ENCODE measurements at regions not wholly inside any gene's neighbourhood (a gene's known extent, or its start where the extent isn't known, plus 50 kb on each side); places are given as distances from the start of the nearest gene placed in this dataset.

DNA sequence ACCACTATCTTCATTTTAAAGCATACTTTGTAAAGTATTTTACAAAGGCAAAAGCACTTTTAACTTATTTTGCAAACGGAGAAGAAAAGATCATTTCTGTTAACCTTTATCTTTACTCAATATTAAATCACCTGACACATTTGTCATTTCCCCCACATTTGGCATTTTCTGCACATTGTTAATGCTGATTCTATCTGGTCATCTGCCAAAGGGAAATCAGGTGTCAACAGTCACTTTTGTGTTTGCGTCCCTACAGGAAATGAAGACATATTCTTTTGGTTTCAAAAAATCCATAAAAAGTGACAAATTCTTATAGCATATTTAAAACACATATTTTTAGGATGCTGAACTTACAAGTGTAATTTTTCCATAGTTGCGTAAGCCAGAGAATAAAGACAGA is 191.3 kb upstream of the TMEM161B start:
- no peaks in the 10 kb centered on the region for H3K36me3 ChIP-seq
- TF ChIP-seq, protein P1, sequence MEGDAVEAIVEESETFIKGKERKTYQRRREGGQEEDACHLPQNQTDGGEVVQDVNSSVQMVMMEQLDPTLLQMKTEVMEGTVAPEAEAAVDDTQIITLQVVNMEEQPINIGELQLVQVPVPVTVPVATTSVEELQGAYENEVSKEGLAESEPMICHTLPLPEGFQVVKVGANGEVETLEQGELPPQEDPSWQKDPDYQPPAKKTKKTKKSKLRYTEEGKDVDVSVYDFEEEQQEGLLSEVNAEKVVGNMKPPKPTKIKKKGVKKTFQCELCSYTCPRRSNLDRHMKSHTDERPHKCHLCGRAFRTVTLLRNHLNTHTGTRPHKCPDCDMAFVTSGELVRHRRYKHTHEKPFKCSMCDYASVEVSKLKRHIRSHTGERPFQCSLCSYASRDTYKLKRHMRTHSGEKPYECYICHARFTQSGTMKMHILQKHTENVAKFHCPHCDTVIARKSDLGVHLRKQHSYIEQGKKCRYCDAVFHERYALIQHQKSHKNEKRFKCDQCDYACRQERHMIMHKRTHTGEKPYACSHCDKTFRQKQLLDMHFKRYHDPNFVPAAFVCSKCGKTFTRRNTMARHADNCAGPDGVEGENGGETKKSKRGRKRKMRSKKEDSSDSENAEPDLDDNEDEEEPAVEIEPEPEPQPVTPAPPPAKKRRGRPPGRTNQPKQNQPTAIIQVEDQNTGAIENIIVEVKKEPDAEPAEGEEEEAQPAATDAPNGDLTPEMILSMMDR (IDR thresholded peaks at IDR 0.05) = no peak
- ATAC-seq (no peak), DNase-seq (no peak)
- H3K27ac ChIP-seq = no peak overlapping the region
- H3K9me3 ChIP-seq = no peaks in the 10 kb centered on the region
- no peak overlapping the region for H3K4me3 ChIP-seq
- H3K27me3 ChIP-seq = no peaks in the 10 kb centered on the region
- intact Hi-C loops (cut with DNase I) = no loop called here
- no peaks in the 10 kb centered on the region for H3K4me1 ChIP-seq

DNA sequence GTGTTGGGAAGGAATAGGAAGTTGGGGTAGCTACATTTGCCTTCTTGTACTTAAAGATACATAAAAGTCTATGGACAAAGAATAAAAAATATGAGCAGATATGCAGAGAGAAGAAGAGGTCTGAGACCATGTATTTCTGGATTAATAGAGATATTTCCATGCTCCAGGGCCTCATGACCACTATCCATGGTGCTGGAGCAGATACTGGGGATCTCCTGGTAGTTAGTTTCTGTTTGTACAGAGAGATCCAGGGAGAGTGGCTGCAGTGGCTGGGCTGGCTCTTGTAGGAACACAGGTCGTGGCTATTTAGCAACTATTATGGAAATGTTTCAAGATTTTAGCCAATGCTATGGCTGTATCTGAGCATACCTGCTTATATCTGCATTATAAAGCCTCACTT is 184.2 kb upstream of the TMEM161B start:
- Histone ChIP-seq H3K4me1 (no peaks in the 10 kb centered on the region), H3K9me3 (no peaks in the 10 kb centered on the region), H3K36me3 (no peaks in the 10 kb centered on the region), H3K27ac (no peak overlapping the region), H3K4me3 (no peak overlapping the region), H3K27me3 (no peaks in the 10 kb centered on the region)
- DNase-seq (no peak), ATAC-seq (no peak)
- TF ChIP-seq, protein P1 (IDR thresholded peaks at IDR 0.05) = no peak
- intact Hi-C loops (cut with DNase I) = no loop called here

DNA sequence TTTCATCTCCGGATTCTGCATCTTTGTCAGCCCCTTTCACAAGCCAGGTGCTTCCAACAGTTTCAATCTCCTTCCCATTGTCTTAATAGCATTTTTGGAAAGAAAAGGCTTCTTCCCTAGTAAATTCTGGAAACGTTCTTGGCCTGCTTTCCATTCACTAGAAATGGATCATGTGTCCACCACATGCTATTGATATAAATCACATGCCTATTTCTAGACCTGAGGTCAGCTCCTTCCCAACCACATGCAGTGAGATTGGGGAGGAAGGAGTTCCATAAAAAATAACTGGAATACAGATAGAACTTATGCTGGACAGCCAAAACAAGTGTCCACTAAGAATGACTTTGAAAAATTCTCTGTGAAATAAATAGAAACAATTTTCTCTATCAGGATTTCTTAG is 181.6 kb upstream of the TMEM161B start:
- Histone ChIP-seq H3K4me1 (no peaks in the 10 kb centered on the region), H3K27me3 (no peaks in the 10 kb centered on the region), H3K4me3 (no peak overlapping the region), H3K9me3 (no peaks in the 10 kb centered on the region), H3K27ac (no peak overlapping the region), H3K36me3 (no peaks in the 10 kb centered on the region)
- intact Hi-C loops (cut with DNase I) = no loop called here
- TF ChIP-seq, protein P1 (IDR thresholded peaks at IDR 0.05) = no peak
- no peak for ATAC-seq
- no peak for DNase-seq

DNA sequence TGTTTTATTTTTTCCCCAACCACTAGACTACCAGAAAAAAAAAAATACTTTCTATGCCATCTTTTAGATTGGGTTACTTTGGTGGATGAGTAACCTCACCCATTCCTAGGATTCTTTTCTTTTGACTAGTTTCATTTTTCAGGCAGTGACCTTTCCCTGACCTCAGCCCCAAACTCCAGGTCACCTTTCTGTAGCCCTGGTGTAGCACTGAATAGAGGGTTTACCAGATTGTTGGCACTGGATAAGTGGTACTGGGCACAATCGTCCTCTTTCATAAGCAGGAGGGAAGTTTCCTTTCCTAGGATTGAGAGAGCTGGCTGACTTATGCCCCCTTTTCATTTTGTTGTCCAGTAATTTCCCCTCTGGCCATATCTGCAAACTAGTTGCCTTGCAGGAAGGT is 169.4 kb upstream of the TMEM161B start:
- intact Hi-C loops (cut with DNase I) = no loop called here
- Histone ChIP-seq H3K4me1 (no peaks in the 10 kb centered on the region), H3K27ac (no peak overlapping the region), H3K36me3 (no peaks in the 10 kb centered on the region), H3K27me3 (no peaks in the 10 kb centered on the region), H3K4me3 (no peak overlapping the region), H3K9me3 (no peaks in the 10 kb centered on the region)
- TF ChIP-seq, protein P1 (IDR thresholded peaks at IDR 0.05) = no peak
- DNase-seq (no peak), ATAC-seq (no peak)

DNA sequence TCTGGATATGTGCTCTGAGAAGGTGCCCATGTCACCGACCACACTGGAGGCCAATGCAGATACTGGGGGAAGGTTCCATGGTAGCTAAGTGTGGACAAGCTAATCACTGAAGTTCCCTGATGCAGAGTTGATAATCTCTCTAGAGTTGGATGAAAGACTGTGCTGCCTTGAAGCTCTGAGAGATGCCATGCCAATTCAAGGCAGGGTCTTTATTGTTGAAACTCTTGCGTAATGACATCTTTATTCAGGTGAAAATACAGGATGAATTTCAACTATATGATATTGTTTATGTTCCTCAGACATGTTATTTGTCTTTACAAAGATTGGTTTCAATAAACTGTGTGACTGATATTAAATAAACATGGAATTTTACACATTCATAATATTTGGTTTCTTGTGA is 167.6 kb upstream of the TMEM161B start:
- Histone ChIP-seq H3K27me3 (no peaks in the 10 kb centered on the region), H3K9me3 (no peaks in the 10 kb centered on the region), H3K4me1 (no peaks in the 10 kb centered on the region), H3K4me3 (no peak overlapping the region), H3K36me3 (no peaks in the 10 kb centered on the region), H3K27ac (no peak overlapping the region)
- ATAC-seq (no peak), DNase-seq (no peak)
- TF ChIP-seq, protein P1 (IDR thresholded peaks at IDR 0.05) = no peak
- intact Hi-C loops (cut with DNase I) = no loop called here

DNA sequence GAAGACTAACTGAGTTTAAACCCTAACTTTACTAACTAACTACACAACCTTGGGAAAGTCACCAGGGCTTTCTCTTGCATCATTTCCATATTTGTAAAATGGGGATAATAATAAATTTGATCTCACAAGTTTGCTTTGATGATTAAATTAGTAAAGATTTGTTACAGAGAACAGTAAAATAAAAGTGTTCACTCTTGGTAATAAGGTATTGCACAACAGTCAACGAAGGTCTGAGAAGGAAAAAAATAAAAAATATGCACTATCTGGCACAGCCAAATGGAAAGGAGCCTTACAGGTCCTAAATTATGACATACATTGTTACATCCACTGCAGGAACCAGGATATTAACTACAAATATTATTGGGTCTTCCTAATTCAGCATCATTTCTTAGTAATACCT is 160.0 kb upstream of the TMEM161B start:
- Histone ChIP-seq H3K27ac (no peak overlapping the region), H3K9me3 (no peaks in the 10 kb centered on the region), H3K27me3 (no peaks in the 10 kb centered on the region), H3K36me3 (no peaks in the 10 kb centered on the region), H3K4me3 (no peak overlapping the region), H3K4me1 (no peaks in the 10 kb centered on the region)
- ATAC-seq (no peak), DNase-seq (no peak)
- TF ChIP-seq, protein P1 (IDR thresholded peaks at IDR 0.05) = no peak
- intact Hi-C loops (cut with DNase I) = no loop called here
